CD14-positive monocyte (primary cell): ENCODE measurements at regions not wholly inside any gene's neighbourhood (a gene's known extent, or its start where the extent isn't known, plus 50 kb on each side); places are given as distances from the start of the nearest gene placed in this dataset.

Source experiments
- DNase-seq, 3 donors: peaks; one replicate each; pipeline ENCODE4 v3.0.0-alpha.2; 2011 to 2022
- H2AFZ ChIP-seq: 2 replicates; pipeline ENCODE4 v1.6.0; 2012; ENCODE audit warnings: mild to moderate bottlenecking, low read depth, low read length, inconsistent platforms; ENCODE audit not compliant: insufficient read depth, poor library complexity, severe bottlenecking
- H3K27ac ChIP-seq, 2 donors: 1 replicate in 1 of 2; 2 replicates in 1 of 2; pipeline ENCODE4 v1.5.1; 2012 to 2013; ENCODE audit warnings: low read length in 2 of 2, control low read depth in 1 of 2, inconsistent platforms in 1 of 2, low read depth in 1 of 2, mild to moderate bottlenecking in 1 of 2
- H3K27me3 ChIP-seq, 2 donors: one replicate each; pipeline versions ENCODE4 v1.6.0 to v1.6.1; 2011 to 2013; ENCODE audit warnings: low read length in 2 of 2; ENCODE audit not compliant: control insufficient read depth in 2 of 2, insufficient read depth in 2 of 2
- H3K36me3 ChIP-seq, 2 donors: replicated peaks in 1 of 2; 1 replicate in 1 of 2; 2 replicates in 1 of 2; pipeline versions ENCODE4 v1.5.1 to v1.6.1; 2012 to 2013; ENCODE audit warnings: low read length in 2 of 2, control low read depth in 1 of 2, inconsistent platforms in 1 of 2, mild to moderate bottlenecking in 1 of 2; ENCODE audit not compliant: insufficient read depth in 2 of 2, control insufficient read depth in 1 of 2
- H3K4me1 ChIP-seq, 2 donors: 1 replicate in 1 of 2; 2 replicates in 1 of 2; pipeline versions ENCODE4 v1.5.1 to v1.6.1; 2012 to 2013; ENCODE audit warnings: low read length in 2 of 2, control low read depth in 1 of 2, inconsistent platforms in 1 of 2, mild to moderate bottlenecking in 1 of 2, moderate library complexity in 1 of 2; ENCODE audit not compliant: insufficient read depth in 2 of 2, control insufficient read depth in 1 of 2
- H3K4me2 ChIP-seq: replicated peaks from 2 replicates; pipeline ENCODE3; 2012; ENCODE audit warnings: low read length, moderate library complexity, mild to moderate bottlenecking; ENCODE audit not compliant: poor library complexity, severe bottlenecking; ENCODE audit errors: extremely low read depth
- H3K4me3 ChIP-seq, 3 experiments: fragments of 200-600 bp in 1 of 3; sonication (generic) in 1 of 3; replicated peaks in 1 of 3; 1 replicate in 2 of 3; 2 replicates in 1 of 3; pipeline ENCODE4 v1.5.1; 2011 to 2013; ENCODE audit warnings: low read length in 3 of 3, mild to moderate bottlenecking in 3 of 3, control low read depth in 2 of 3, low read depth in 2 of 3, inconsistent platforms in 1 of 3, moderate library complexity in 1 of 3
- H3K79me2 ChIP-seq: 2 replicates; pipeline ENCODE4 v1.6.0; 2012; ENCODE audit warnings: mild to moderate bottlenecking, control low read depth, inconsistent platforms, low read length, moderate library complexity; ENCODE audit not compliant: insufficient read depth
- H3K9ac ChIP-seq: 2 replicates; pipeline ENCODE4 v1.6.0; 2017; ENCODE audit warnings: low read length, mild to moderate bottlenecking; ENCODE audit not compliant: insufficient read depth, poor library complexity, severe bottlenecking
- H3K9me3 ChIP-seq, 2 donors: replicated peaks in 1 of 2; 1 replicate in 1 of 2; 2 replicates in 1 of 2; pipeline versions ENCODE4 v1.5.1 to v1.6.1; 2012 to 2013; ENCODE audit warnings: low read length in 2 of 2, control low read depth in 1 of 2; ENCODE audit not compliant: control insufficient read depth in 1 of 2, insufficient read depth in 1 of 2
- H4K20me1 ChIP-seq: 2 replicates; pipeline ENCODE4 v1.6.0; 2012; ENCODE audit warnings: mild to moderate bottlenecking, low read length, control low read depth, moderate library complexity; ENCODE audit not compliant: insufficient read depth
- H3K27ac Mint-ChIP-seq, 7 donors: one replicate each; pipeline ENCODE4 v1.8.0; 2020; ENCODE audit warnings: mild to moderate bottlenecking in 7 of 7, mixed read lengths in 7 of 7, moderate library complexity in 6 of 7, inconsistent platforms in 2 of 7
- H3K27me3 Mint-ChIP-seq, 3 donors: one replicate each; pipeline ENCODE4 v1.8.0; 2021 to 2022; ENCODE audit warnings: low read depth in 3 of 3, mild to moderate bottlenecking in 3 of 3, mixed read lengths in 3 of 3, moderate library complexity in 3 of 3, inconsistent platforms in 1 of 3
- H3K36me3 Mint-ChIP-seq, 2 donors: one replicate each; pipeline ENCODE4 v1.8.0; 2020; ENCODE audit warnings: mixed read lengths in 2 of 2, inconsistent platforms in 1 of 2, mild to moderate bottlenecking in 1 of 2
- H3K4me1 Mint-ChIP-seq: one replicate; pipeline ENCODE4 v1.8.0; 2020; ENCODE audit warnings: mild to moderate bottlenecking, mixed read lengths
- H3K4me3 Mint-ChIP-seq, 2 donors: one replicate each; pipeline ENCODE4 v1.8.0; 2020; ENCODE audit warnings: mild to moderate bottlenecking in 2 of 2, mixed read lengths in 2 of 2, moderate library complexity in 1 of 2
- H3K9me3 Mint-ChIP-seq, 7 donors: one replicate each; pipeline ENCODE4 v1.8.0; 2020 to 2022; ENCODE audit warnings: mixed read lengths in 7 of 7, mild to moderate bottlenecking in 6 of 7, moderate library complexity in 6 of 7, inconsistent platforms in 2 of 7
- WGBS: methylation state at CpG from one replicate; pipeline ENCODE4 v1.1.5; 2013; ENCODE audit warnings: missing lambda C conversion rate; ENCODE audit not compliant: insufficient coverage; 5-methylcytosine and 5-hydroxymethylcytosine counted together
- intact Hi-C, 2 donors: fragments of 100-400 bp; cut with micrococcal nuclease; formaldehyde crosslinking; loops; one replicate each; pipeline versions ENCODE4 v1.15.0 to v1.15.1; 2023
- TF ChIP-seq, protein P1 (sequence below): fragments of 200-600 bp; IDR thresholded peaks from one replicate; pipeline ENCODE4 v1.8.0; 2022; ENCODE audit warnings: antibody characterized with exemption, mild to moderate bottlenecking

DNA sequence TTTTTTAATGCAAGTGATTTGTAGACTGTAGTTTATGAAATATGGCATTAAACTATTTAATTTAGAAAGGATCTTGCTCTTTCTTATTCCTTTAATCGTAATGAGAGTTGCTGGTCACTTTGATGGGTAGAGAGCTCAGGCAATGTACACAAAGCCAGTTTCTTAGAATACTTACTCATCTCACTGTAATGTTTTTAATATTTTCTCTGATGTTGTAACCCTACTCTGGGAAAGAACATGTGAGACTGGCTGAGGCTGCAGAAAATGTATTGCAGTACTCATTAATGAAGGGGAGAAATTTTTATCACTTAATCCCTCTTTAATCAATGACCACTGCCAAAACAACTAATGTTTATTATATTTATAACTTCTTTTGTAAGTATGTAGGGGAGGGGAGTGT lies 479.4 kb upstream of the KCNMB2 start:
- Histone ChIP-seq H3K36me3 (no peaks in the 10 kb centered on the region), H3K79me2 (no peaks in the 10 kb centered on the region), H3K4me3 (no peak overlapping the region), H4K20me1 (no peaks in the 10 kb centered on the region), H3K9me3 (no peaks in the 10 kb centered on the region), H3K27ac (no peak overlapping the region), H3K4me1 (no peaks in the 10 kb centered on the region), H3K27me3 (no peaks in the 10 kb centered on the region), H3K4me2 (no peak overlapping the region), H2AFZ (no peak overlapping the region), H3K9ac (no peak overlapping the region)
- Mint-ChIP-seq H3K36me3 (no peaks in the 10 kb centered on the region), H3K9me3 (peaks cover 0 to 6% (median 2%) of the 10 kb centered on the region in 7 donors), H3K27me3 (no peaks in the 10 kb centered on the region), H3K4me3 (no peak overlapping the region), H3K4me1 (peaks cover 2% of the 10 kb centered on the region), H3K27ac (no peak overlapping the region)
- DNase-seq = no peak
- intact Hi-C loops = no loop called here
- WGBS = no CpG with 5 or more reads among the region's 1 CpG
- TF ChIP-seq, protein P1, sequence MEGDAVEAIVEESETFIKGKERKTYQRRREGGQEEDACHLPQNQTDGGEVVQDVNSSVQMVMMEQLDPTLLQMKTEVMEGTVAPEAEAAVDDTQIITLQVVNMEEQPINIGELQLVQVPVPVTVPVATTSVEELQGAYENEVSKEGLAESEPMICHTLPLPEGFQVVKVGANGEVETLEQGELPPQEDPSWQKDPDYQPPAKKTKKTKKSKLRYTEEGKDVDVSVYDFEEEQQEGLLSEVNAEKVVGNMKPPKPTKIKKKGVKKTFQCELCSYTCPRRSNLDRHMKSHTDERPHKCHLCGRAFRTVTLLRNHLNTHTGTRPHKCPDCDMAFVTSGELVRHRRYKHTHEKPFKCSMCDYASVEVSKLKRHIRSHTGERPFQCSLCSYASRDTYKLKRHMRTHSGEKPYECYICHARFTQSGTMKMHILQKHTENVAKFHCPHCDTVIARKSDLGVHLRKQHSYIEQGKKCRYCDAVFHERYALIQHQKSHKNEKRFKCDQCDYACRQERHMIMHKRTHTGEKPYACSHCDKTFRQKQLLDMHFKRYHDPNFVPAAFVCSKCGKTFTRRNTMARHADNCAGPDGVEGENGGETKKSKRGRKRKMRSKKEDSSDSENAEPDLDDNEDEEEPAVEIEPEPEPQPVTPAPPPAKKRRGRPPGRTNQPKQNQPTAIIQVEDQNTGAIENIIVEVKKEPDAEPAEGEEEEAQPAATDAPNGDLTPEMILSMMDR = no peak

DNA sequence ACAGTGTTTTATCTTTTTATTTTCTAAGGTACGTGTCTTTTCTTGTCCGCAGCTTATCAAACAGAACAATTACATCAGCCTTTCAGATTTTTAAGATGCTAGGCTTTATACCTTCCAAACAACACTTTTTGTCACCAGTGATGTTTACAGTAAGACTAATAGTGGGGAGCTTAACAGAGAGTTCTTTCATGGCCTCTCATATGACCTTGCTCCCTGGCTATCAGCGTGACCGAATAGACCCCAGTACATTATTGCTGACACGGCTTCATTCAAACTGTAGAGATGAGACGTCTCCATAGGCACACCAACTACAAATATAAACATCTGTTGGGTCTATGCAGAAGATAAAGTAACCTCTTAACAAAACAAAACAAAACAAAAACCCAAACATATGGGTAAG lies 477.6 kb upstream of the KCNMB2 start:
- Histone ChIP-seq H3K4me3 (no peak overlapping the region), H3K27ac (no peak overlapping the region), H4K20me1 (no peaks in the 10 kb centered on the region), H3K9me3 (no peaks in the 10 kb centered on the region), H3K27me3 (no peaks in the 10 kb centered on the region), H3K4me2 (no peak overlapping the region), H3K79me2 (no peaks in the 10 kb centered on the region), H3K4me1 (no peaks in the 10 kb centered on the region), H3K36me3 (no peaks in the 10 kb centered on the region), H2AFZ (no peak overlapping the region), H3K9ac (no peak overlapping the region)
- no peak overlapping the region for H3K27ac Mint-ChIP-seq
- intact Hi-C loops = no loop called here
- H3K9me3 Mint-ChIP-seq = peaks cover 0 to 6% (median 2%) of the 10 kb centered on the region in 7 donors
- peaks cover 6% of the 10 kb centered on the region for H3K4me1 Mint-ChIP-seq
- no peak overlapping the region for H3K4me3 Mint-ChIP-seq
- H3K27me3 Mint-ChIP-seq = peaks cover 0 to 2% (median 0%) of the 10 kb centered on the region in 3 donors
- TF ChIP-seq, protein P1 = no peak
- WGBS = no CpG with 5 or more reads among the region's 6 CpGs
- no peak for DNase-seq
- H3K36me3 Mint-ChIP-seq = no peaks in the 10 kb centered on the region
